HL-60 (cell line): ENCODE measurements at regions not wholly inside any gene's neighbourhood (a gene's known extent, or its start where the extent isn't known, plus 50 kb on each side); places are given as distances from the start of the nearest gene placed in this dataset.

Experiments used
- CTCF ChIP-seq: IDR thresholded peaks from one replicate; pipeline ENCODE4 v1.5.1; 2011; ENCODE audit warnings: low read length, control low read depth, inconsistent platforms; ENCODE audit not compliant: insufficient read depth
- GABPA ChIP-seq: IDR thresholded peaks from 2 replicates; pipeline ENCODE4 v1.6.1; 2012; ENCODE audit warnings: low read depth
- POLR2AphosphoS5 ChIP-seq: IDR thresholded peaks from 2 replicates; pipeline ENCODE4 v1.6.1; 2012; ENCODE audit warnings: low read depth
- REST ChIP-seq: IDR thresholded peaks from 2 replicates; pipeline ENCODE4 v1.6.1; 2012; ENCODE audit warnings: low read depth; ENCODE audit not compliant: insufficient replicate concordance

- TF ChIP-seq CTCF, result no peak
- no peak for TF ChIP-seq POLR2AphosphoS5
- no peak for TF ChIP-seq REST
- TF ChIP-seq GABPA, result no peak
Observed at GRCh38 chr14:101511199-101511598, 50.1 kb upstream of the DIO3 start.
